ENCODE measurements at regions not wholly inside any gene's neighbourhood (a gene's known extent, or its start where the extent isn't known, plus 50 kb on each side); places are given as distances from the start of the nearest gene placed in this dataset.

DNA sequence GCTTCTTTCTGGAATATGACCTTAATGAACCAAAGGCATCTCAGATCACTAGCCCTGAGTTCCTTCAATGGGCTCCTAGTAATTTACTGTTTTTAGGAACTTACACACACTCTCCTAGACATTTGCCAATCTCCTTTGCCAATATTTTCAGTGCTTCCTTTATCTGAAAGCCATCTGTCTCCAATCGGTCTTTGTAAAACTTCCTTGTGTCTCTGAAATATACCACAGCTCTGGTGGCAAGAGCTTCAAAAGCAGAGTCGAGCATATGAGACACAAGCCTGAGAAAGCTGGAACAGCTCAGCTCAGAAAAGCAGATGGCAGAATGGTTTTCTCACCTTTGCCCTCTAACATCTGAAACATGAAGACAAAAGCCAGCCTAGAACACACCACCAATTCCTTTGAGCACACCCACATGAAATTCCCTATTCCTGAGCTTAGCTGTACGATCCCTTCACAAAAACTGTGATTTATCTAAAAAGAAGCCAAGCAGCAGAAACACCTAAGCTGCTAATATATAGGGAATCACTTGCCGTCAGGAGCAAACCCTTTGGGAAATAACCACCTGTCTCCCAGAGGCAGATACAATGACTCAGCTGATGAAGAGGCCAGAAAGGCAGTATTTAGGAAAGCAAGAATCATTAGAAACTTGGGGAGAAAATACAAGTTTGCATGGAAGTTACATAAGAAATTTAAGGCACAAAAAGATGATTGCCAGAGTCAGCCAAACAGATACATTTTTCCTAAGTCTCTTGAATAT is 70.2 kb upstream of the ANK3 start:
- intact Hi-C loops (cut with DNase I): no loop called here
- DNase-seq: no peak
- ATAC-seq: no peak

DNA sequence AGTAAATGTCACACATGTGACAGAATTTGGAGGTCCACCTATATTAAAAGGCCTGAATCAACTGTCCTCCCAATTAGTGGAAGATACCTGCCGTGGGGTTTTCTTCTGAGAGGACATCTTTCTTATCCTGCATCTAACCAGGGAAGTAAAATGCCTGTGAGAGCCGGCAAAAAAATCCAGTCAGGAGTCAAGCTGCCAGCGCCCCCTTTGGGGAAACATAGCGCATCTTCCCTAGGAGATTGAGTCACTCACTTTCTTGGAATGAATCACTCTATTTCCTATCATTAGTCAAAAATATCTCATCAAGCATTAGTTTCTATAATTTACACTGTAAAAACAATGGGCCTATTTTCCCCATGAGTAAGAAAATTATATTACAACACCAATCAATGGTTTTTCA is 66.4 kb upstream of the ANK3 start:
- no peak for ATAC-seq
- intact Hi-C loops (cut with DNase I): no loop called here

DNA sequence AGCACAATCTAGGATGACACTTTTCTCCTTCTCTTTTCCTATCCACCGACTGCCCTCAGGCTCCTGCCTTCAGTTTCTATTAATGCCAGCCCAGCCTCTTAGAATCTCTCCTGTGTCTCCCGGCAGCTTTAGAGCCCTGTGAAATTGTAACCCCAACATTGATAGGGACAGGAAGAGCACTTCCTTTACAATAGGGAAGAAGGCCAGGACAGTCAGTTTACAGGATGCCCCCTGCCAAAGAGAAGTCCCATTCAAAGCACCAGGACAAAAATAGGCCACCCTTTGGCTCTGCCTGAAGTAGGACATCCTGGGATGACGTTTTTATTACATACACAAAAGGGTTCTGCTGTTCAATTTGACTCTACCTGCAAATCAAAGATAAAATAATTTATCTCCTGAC is 64.7 kb upstream of the ANK3 start:
- ATAC-seq: peak; percentile 40 to 71
- DNase-seq: no peak
- intact Hi-C loops (cut with DNase I): no loop called here

More for the DNA sequence above, 66.4 kb upstream of the ANK3 start:
- no peak for DNase-seq

DNA sequence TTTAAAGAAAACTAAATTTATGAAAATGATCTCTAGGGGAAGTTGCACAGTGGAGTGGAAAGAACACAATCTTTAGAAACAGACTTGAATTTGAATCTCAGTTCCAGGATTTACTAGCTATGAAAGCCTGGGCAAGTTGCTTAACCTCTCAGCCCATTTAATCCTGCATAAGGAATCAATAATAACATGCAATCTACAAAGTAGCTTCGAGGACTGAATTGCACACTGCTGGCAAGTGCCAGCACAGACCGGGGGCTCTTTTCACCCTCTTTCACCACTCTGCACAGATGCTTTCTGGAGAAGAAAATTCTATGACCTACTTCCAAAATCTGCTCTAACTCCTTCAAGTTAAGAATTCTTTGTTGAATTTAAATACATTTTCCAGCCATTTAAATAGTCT is 63.4 kb upstream of the ANK3 start:
- intact Hi-C loops (cut with DNase I): no loop called here
- ATAC-seq (no peak), DNase-seq (no peak)

DNA sequence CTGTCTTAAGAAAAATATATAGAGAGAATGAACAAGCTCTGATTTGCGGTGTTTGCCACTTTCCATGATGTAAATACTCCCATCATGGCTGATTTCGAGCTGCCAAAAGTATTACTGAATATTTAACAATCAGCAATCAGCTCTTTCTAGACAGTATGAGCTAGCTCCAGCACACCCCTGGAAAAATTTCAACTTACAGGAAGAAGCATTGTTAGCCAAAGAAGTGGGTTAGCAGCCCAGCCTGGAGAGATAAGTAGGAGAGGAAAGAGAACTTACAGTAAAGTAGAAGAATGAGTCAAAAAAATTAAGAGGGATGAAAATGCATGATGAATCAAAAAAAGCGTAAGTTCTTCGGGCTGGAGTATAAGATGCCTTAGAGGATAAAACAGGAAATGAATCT is 60.6 kb upstream of the ANK3 start:
- no peak for ATAC-seq
- intact Hi-C loops (cut with DNase I): no loop called here
- DNase-seq: no peak

DNA sequence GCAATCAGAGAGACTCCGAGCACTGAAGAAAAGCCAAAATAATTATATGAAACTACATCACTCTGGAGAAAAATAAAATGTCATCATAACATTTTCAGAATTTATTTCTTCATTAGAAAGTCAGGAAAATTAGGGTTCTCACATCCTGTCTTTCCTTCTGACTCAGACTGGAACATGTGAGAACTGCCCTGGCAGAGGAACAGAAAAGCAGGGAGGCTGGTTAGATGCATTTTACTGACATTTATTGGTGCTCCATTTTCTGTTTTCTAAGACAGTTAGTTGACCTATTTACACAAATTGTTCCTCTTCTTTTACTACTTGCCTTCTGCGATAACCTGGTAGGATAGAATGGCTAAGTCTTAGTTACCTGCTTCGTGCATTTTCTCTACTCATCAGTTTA is 58.6 kb upstream of the ANK3 start:
- intact Hi-C loops (cut with DNase I): no loop called here
- DNase-seq (no peak), ATAC-seq (no peak)

DNA sequence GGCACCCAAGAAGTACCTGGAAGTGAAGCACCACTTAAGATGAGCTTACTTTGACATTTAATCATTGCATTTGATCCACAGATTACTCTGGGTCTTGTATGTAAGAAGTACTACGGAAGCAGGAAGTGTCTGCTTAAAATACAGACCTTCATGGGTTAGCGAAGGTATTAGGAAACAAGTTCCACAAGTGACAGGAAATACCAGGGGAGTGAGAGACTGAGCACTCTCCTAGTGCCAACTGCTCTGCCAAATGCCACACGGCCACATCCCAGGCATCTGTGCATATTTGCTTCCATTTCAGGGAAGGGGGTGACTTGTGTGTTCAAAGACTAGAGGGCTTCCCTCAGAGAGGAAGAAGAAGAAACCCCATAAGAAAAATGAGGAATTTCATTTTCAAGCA is 57.2 kb upstream of the ANK3 start:
- DNase-seq: no peak
- ATAC-seq: peak; percentile 78 to 88
- intact Hi-C loops (cut with DNase I): loop anchor here in 1 of 2 donors (2.0 kb wide), 1 partner anchor 200 kb away; no protein-coding TSS in a partner anchor

DNA sequence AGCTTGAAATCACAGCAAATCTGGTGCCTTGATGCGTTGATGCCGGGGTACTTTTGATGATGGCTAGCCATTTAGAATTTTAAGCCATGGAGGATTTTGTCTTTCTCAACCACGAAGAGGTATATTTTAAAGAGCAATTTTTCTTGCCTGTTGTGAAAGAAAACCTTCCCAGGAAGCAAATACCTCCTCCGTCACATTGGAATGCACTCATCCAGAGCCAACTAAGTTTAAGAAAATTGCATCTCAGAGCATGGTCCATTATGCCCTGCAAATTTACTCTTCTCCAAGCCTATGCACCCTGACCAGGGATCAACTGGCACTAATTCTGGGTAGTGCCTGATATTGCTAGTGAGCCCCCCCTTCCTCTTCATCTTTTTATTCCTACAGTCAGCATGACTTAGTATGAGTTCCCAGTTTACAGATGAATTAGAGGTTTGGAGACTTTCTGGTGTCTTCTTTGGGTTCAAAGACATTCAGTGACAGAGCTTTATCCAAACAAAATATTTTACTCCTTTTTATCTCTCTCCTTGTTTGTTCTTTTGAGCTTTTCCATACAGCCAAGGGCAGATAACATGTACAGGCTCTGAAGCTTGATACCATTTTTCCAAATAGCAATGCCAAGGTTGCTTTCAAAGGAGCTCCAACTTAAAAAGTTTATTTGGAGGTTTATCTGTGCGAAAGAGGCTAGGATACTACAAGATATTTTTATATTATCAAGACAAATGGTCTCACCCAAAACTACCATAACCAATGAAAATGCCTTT is 56.6 kb upstream of the ANK3 start:
- ATAC-seq (no peak), DNase-seq (no peak)
- intact Hi-C loops (cut with DNase I): loop anchor here in 1 of 2 donors (2.0 kb wide), 1 partner anchor 201 kb away; no protein-coding TSS in a partner anchor

DNA sequence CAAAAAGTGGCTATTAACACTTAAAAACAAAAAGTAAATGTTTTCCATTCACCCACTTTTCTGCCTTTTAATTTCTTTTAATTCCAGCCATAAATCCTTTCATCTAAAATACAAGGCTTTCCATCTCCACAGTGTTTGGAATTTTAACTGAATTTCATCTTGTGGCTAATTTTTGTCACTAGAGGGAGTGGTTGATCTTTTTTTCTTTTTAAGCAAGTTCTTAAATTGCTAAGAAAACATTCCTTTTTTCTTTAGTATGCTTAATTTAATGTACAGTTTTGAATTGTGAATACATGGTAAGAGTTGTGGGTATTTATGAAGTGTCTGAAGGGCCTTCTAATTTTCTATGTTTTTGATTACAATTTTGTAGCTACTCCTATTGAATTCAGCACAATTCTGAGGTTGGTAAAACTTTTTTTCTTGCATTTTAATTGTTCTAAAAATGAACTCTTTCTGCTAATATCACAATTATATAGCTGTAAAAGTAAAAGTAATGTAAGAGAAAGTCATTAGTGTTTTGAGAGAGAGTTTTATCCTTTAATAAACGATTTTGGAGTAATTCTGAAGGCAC is 54.9 kb upstream of the ANK3 start:
- DNase-seq: no peak
- ATAC-seq: no peak
- intact Hi-C loops (cut with DNase I): no loop called here

DNA sequence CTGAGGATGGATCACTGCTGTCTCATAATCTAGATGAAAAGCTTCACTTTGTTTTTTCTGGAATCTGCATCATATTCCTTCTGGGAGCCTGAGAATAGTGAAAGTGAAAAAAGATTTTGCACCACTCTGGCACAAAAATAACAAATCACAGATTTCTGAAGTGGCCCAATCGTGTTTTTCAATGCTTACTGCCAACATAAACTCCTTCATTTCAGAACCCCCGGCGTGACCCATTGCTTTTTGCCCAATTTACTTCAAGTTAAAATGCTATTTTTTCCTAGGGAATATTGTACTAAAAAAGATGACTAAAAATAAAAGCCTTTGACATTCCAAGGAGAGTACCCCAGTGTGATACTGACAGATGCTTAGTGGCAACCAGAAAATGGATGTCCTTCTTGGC is 53.7 kb upstream of the ANK3 start:
- no peak for ATAC-seq
- intact Hi-C loops (cut with DNase I): no loop called here
- DNase-seq: no peak

DNA sequence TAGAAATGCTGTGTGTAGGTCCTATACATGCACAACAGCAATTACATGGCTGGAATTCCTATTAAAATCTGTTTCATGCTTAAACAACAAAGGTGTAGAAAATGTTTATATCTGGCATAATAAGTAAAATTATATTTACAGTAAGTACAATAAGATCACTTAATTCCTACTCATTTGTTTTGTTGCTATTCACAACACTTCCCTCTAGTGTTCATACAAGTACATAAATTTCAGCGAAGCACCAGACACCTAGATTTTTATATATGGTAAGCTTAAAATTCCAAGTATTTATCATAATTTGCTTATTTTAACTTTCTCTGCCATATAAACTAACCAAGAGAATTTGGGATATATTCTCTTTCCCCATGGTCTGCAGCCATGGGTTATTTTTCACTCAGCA is 51.8 kb upstream of the ANK3 start:
- ATAC-seq (no peak), DNase-seq (no peak)
- intact Hi-C loops (cut with DNase I): no loop called here

DNA sequence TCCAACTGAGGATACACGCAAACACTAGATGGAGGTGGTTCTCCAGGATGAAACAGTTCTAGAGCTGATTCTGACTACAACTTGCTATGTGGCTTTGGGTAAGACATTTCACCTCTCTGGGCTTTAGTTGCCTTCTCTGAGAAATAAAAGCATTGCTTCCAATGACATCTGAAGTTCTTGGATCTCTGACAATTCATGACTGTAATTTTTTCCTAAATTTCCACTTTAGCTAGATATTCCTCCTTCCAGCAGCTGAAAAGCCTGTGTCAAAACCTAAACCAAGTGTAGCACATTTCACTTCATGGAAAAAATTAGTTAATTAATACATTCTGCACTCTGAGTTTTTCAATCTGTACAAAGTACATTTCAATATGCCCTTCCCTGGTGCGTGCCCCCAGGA is 50.0 kb upstream of the ANK3 start:
- no peak for DNase-seq
- no peak for ATAC-seq
- intact Hi-C loops (cut with DNase I): loop anchor here (10.0 kb wide), 1 partner anchor 205 kb away; no protein-coding TSS in a partner anchor

Data from left cardiac atrium (tissue), 4 donors.